ENCODE measurements at regions not wholly inside any gene's neighbourhood (a gene's known extent, or its start where the extent isn't known, plus 50 kb on each side); places are given as distances from the start of the nearest gene placed in this dataset.

- H2AFZ ChIP-seq (ENCODE audit: low read depth, low read length) = no peak overlapping the region
- H3K27me3 ChIP-seq (ENCODE audit: control insufficient read depth in 1 of 2, insufficient read depth in 1 of 2, low read length in 2 of 2) = no peaks in the 10 kb centered on the region
- no peak overlapping the region for H3K4me2 ChIP-seq (ENCODE audit: low read length, poor library complexity, severe bottlenecking)
- H3K14ac ChIP-seq (ENCODE audit: low read length in 2 of 2) = no peak overlapping the region
- no peaks in the 10 kb centered on the region for H3K9me3 ChIP-seq (ENCODE audit: control insufficient read depth, low read length)
- no peak overlapping the region for H3K4ac ChIP-seq (ENCODE audit: low read depth in 1 of 2, low read length in 2 of 2)
- H3K27ac ChIP-seq (ENCODE audit: low read length, poor library complexity, severe bottlenecking) = no peak overlapping the region
- H3K4me1 ChIP-seq (ENCODE audit: control insufficient read depth, insufficient read depth, low read depth, low read length) = no peaks in the 10 kb centered on the region
- H2BK12ac ChIP-seq (ENCODE audit: low read length in 2 of 2) = no peak overlapping the region
- H4K8ac ChIP-seq (ENCODE audit: low read length) = no peak overlapping the region
- H2BK5ac ChIP-seq (ENCODE audit: low read depth, low read length, poor library complexity, severe bottlenecking) = no peak overlapping the region
- H4K91ac ChIP-seq (ENCODE audit: low read length) = no peak overlapping the region
- no peak overlapping the region for H2BK120ac ChIP-seq (ENCODE audit: low read depth, low read length)
- H2BK15ac ChIP-seq (ENCODE audit: low read depth, poor library complexity, severe bottlenecking) = no peak overlapping the region
- H3K9ac ChIP-seq (ENCODE audit: low read length) = no peak overlapping the region
- H3K79me1 ChIP-seq (replicated peaks; ENCODE audit: low read length, poor library complexity, severe bottlenecking) = no peaks in the 10 kb centered on the region
- H3K4me3 ChIP-seq (ENCODE audit: insufficient read depth in 1 of 2, low read depth in 1 of 2, low read length in 2 of 2) = no peak overlapping the region
- no peak overlapping the region for H3K23ac ChIP-seq (ENCODE audit: low read length in 2 of 2)
- H3K18ac ChIP-seq (ENCODE audit: low read depth in 1 of 2, low read length in 2 of 2) = no peak overlapping the region
- WGBS = 84% methylated on average over 6 of the region's 8 CpGs
- H3K36me3 ChIP-seq (ENCODE audit: control insufficient read depth in 1 of 2, insufficient read depth in 2 of 2, low read depth in 1 of 2, low read length in 2 of 2) = no peaks in the 10 kb centered on the region
- DNase-seq = no peak
- no peak overlapping the region for H2AK5ac ChIP-seq (ENCODE audit: low read length, severe bottlenecking)
Measured at GRCh38 chr17:12398441-12399051, 267.1 kb upstream of the MYOCD start.

GRCh38 chr17:12402963-12403622 lies 262.6 kb upstream of the MYOCD start:
- Histone ChIP-seq H3K23ac (ENCODE audit: low read length in 2 of 2) (no peak overlapping the region), H2AK5ac (ENCODE audit: low read length, severe bottlenecking) (no peak overlapping the region), H2BK12ac (ENCODE audit: low read length in 2 of 2) (no peak overlapping the region), H3K4me3 (ENCODE audit: insufficient read depth in 1 of 2, low read depth in 1 of 2, low read length in 2 of 2) (no peak overlapping the region), H3K18ac (ENCODE audit: low read depth in 1 of 2, low read length in 2 of 2) (no peak overlapping the region), H3K27ac (ENCODE audit: low read length, poor library complexity, severe bottlenecking) (peak overlapping the region; percentile 34), H3K9ac (ENCODE audit: low read length) (no peak overlapping the region), H4K91ac (ENCODE audit: low read length) (no peak overlapping the region), H3K27me3 (ENCODE audit: control insufficient read depth in 1 of 2, insufficient read depth in 1 of 2, low read length in 2 of 2) (no peaks in the 10 kb centered on the region), H2BK120ac (ENCODE audit: low read depth, low read length) (no peak overlapping the region), H3K4me2 (ENCODE audit: low read length, poor library complexity, severe bottlenecking) (no peak overlapping the region), H3K36me3 (ENCODE audit: control insufficient read depth in 1 of 2, insufficient read depth in 2 of 2, low read depth in 1 of 2, low read length in 2 of 2) (no peaks in the 10 kb centered on the region), H3K4ac (ENCODE audit: low read depth in 1 of 2, low read length in 2 of 2) (no peak overlapping the region), H3K14ac (ENCODE audit: low read length in 2 of 2) (no peak overlapping the region), H3K9me3 (ENCODE audit: control insufficient read depth, low read length) (no peaks in the 10 kb centered on the region), H3K4me1 (ENCODE audit: control insufficient read depth, insufficient read depth, low read depth, low read length) (peaks cover 2% of the 10 kb centered on the region), H3K79me1 (replicated peaks; ENCODE audit: low read length, poor library complexity, severe bottlenecking) (no peaks in the 10 kb centered on the region), H2BK5ac (ENCODE audit: low read depth, low read length, poor library complexity, severe bottlenecking) (no peak overlapping the region), H4K8ac (ENCODE audit: low read length) (no peak overlapping the region), H2BK15ac (ENCODE audit: low read depth, poor library complexity, severe bottlenecking) (no peak overlapping the region), H2AFZ (ENCODE audit: low read depth, low read length) (no peak overlapping the region)
- DNase-seq = peak; percentile 79
- 74% methylated on average over 3 of the region's 5 CpGs for WGBS

- peak overlapping the region; percentile 67 for H2AK5ac ChIP-seq (ENCODE audit: low read length, severe bottlenecking)
- peak overlapping the region; percentile 25 for H2BK5ac ChIP-seq (ENCODE audit: low read depth, low read length, poor library complexity, severe bottlenecking)
- no peaks in the 10 kb centered on the region for H3K36me3 ChIP-seq (ENCODE audit: control insufficient read depth in 1 of 2, insufficient read depth in 2 of 2, low read depth in 1 of 2, low read length in 2 of 2)
- H2BK12ac ChIP-seq (ENCODE audit: low read length in 2 of 2) = peak overlapping the region in 1 of 2 experiments; percentile 31
- H3K9me3 ChIP-seq (ENCODE audit: control insufficient read depth, low read length) = no peaks in the 10 kb centered on the region
- no peak overlapping the region for H2BK15ac ChIP-seq (ENCODE audit: low read depth, poor library complexity, severe bottlenecking)
- peak overlapping the region in 1 of 2 experiments; percentile 3 for H3K18ac ChIP-seq (ENCODE audit: low read depth in 1 of 2, low read length in 2 of 2)
- H2AFZ ChIP-seq (ENCODE audit: low read depth, low read length) = no peak overlapping the region
- H3K27ac ChIP-seq (ENCODE audit: low read length, poor library complexity, severe bottlenecking) = no peak overlapping the region
- H3K4me1 ChIP-seq (ENCODE audit: control insufficient read depth, insufficient read depth, low read depth, low read length) = peaks cover 2% of the 10 kb centered on the region
- no peaks in the 10 kb centered on the region for H3K27me3 ChIP-seq (ENCODE audit: control insufficient read depth in 1 of 2, insufficient read depth in 1 of 2, low read length in 2 of 2)
- H3K4me3 ChIP-seq (ENCODE audit: insufficient read depth in 1 of 2, low read depth in 1 of 2, low read length in 2 of 2) = no peak overlapping the region
- no peak overlapping the region for H3K9ac ChIP-seq (ENCODE audit: low read length)
- H4K8ac ChIP-seq (ENCODE audit: low read length) = no peak overlapping the region
- H2BK120ac ChIP-seq (ENCODE audit: low read depth, low read length) = no peak overlapping the region
- DNase-seq = no peak
- WGBS = 67% methylated on average over 3 of the region's 5 CpGs
- H3K4me2 ChIP-seq (ENCODE audit: low read length, poor library complexity, severe bottlenecking) = no peak overlapping the region
- H3K4ac ChIP-seq (ENCODE audit: low read depth in 1 of 2, low read length in 2 of 2) = no peak overlapping the region
- H3K14ac ChIP-seq (ENCODE audit: low read length in 2 of 2) = peak overlapping the region in 1 of 2 experiments; percentile 26
- H3K23ac ChIP-seq (ENCODE audit: low read length in 2 of 2) = no peak overlapping the region
- H3K79me1 ChIP-seq (replicated peaks; ENCODE audit: low read length, poor library complexity, severe bottlenecking) = no peaks in the 10 kb centered on the region
- H4K91ac ChIP-seq (ENCODE audit: low read length) = no peak overlapping the region
Measured at GRCh38 chr17:12403881-12404398, 261.8 kb upstream of the MYOCD start.

GRCh38 chr17:12406623-12407215 lies 259.0 kb upstream of the MYOCD start:
- Histone ChIP-seq H4K8ac (ENCODE audit: low read length) (peak overlapping the region; percentile 2), H2BK15ac (ENCODE audit: low read depth, poor library complexity, severe bottlenecking) (no peak overlapping the region), H3K27me3 (ENCODE audit: control insufficient read depth in 1 of 2, insufficient read depth in 1 of 2, low read length in 2 of 2) (no peaks in the 10 kb centered on the region), H3K9ac (ENCODE audit: low read length) (peak overlapping the region; percentile 52), H3K4ac (ENCODE audit: low read depth in 1 of 2, low read length in 2 of 2) (no peak overlapping the region), H3K9me3 (ENCODE audit: control insufficient read depth, low read length) (no peaks in the 10 kb centered on the region), H3K23ac (ENCODE audit: low read length in 2 of 2) (no peak overlapping the region), H3K14ac (ENCODE audit: low read length in 2 of 2) (no peak overlapping the region), H3K36me3 (ENCODE audit: control insufficient read depth in 1 of 2, insufficient read depth in 2 of 2, low read depth in 1 of 2, low read length in 2 of 2) (no peaks in the 10 kb centered on the region), H3K4me1 (ENCODE audit: control insufficient read depth, insufficient read depth, low read depth, low read length) (peaks cover 2% of the 10 kb centered on the region), H2BK120ac (ENCODE audit: low read depth, low read length) (no peak overlapping the region), H2BK12ac (ENCODE audit: low read length in 2 of 2) (no peak overlapping the region), H3K27ac (ENCODE audit: low read length, poor library complexity, severe bottlenecking) (no peak overlapping the region), H2BK5ac (ENCODE audit: low read depth, low read length, poor library complexity, severe bottlenecking) (no peak overlapping the region), H3K79me1 (replicated peaks; ENCODE audit: low read length, poor library complexity, severe bottlenecking) (no peaks in the 10 kb centered on the region), H2AFZ (ENCODE audit: low read depth, low read length) (no peak overlapping the region), H3K4me2 (ENCODE audit: low read length, poor library complexity, severe bottlenecking) (no peak overlapping the region), H4K91ac (ENCODE audit: low read length) (no peak overlapping the region), H3K4me3 (ENCODE audit: insufficient read depth in 1 of 2, low read depth in 1 of 2, low read length in 2 of 2) (no peak overlapping the region), H3K18ac (ENCODE audit: low read depth in 1 of 2, low read length in 2 of 2) (no peak overlapping the region), H2AK5ac (ENCODE audit: low read length, severe bottlenecking) (no peak overlapping the region)
- 52% methylated on average over 5 of the region's 5 CpGs for WGBS
- DNase-seq = peak; percentile 45
